ENCODE measurements at regions not wholly inside any gene's neighbourhood (a gene's known extent, or its start where the extent isn't known, plus 50 kb on each side); places are given as distances from the start of the nearest gene placed in this dataset.
A peak's percentile ranks its signal among the peaks of the same experiment; 100 is the strongest.

- no peaks in the 10 kb centered on the region for H3K9me3 ChIP-seq (ENCODE audit: control insufficient read depth, low read length)
- H3K27ac ChIP-seq (ENCODE audit: low read depth, low read length) = no peak overlapping the region
- Mint-ChIP-seq H3K9me3 (no peaks in the 10 kb centered on the region), H3K4me3 (peak overlapping the region; percentile 13), H3K36me3 (ENCODE audit: low read depth) (peaks cover 16% of the 10 kb centered on the region), H3K27ac (peak overlapping the region; percentile 60), H3K4me1 (peaks cover 69% of the 10 kb centered on the region), H3K27me3 (ENCODE audit: insufficient read depth) (no peaks in the 10 kb centered on the region)
- WGBS, 2 experiments (ENCODE audit: insufficient coverage in 1 of 2, insufficient read length in 1 of 2) = 58 to 62% methylated on average over 8 of the region's 8 CpGs
- H3K9ac ChIP-seq (ENCODE audit: extremely low read depth, low read length, poor library complexity, severe bottlenecking) = no peak overlapping the region
- no peaks in the 10 kb centered on the region for H3K27me3 ChIP-seq (ENCODE audit: control insufficient read depth, insufficient read depth, low read length, poor library complexity, severe bottlenecking)
- H3K4me1 ChIP-seq (ENCODE audit: control insufficient read depth, insufficient read depth, low read length) = peaks cover 36% of the 10 kb centered on the region
- H3K36me3 ChIP-seq (ENCODE audit: control insufficient read depth, insufficient read depth, low read length) = no peaks in the 10 kb centered on the region
- DNase-seq = peak; percentile 64
- TF ChIP-seq CTCF (conservative IDR thresholded peaks at IDR 0.05) = peak; percentile 28
- H3K4me3 ChIP-seq (ENCODE audit: low read length) = peak overlapping the region; percentile 37
Measured at GRCh38 chr15:62558640-62559380, 393.7 kb upstream of the C2CD4B start.

GRCh38 chr15:62559381-62559733 lies 394.3 kb upstream of the C2CD4B start:
- Mint-ChIP-seq H3K4me1 (peaks cover 69% of the 10 kb centered on the region), H3K9me3 (no peaks in the 10 kb centered on the region), H3K36me3 (ENCODE audit: low read depth) (peaks cover 16% of the 10 kb centered on the region), H3K27ac (peak overlapping the region; percentile 60), H3K27me3 (ENCODE audit: insufficient read depth) (no peaks in the 10 kb centered on the region), H3K4me3 (peak overlapping the region; percentile 13)
- TF ChIP-seq CTCF (conservative IDR thresholded peaks at IDR 0.05) = no peak
- Histone ChIP-seq H3K27me3 (ENCODE audit: control insufficient read depth, insufficient read depth, low read length, poor library complexity, severe bottlenecking) (no peaks in the 10 kb centered on the region), H3K4me3 (ENCODE audit: low read length) (peak overlapping the region; percentile 37), H3K4me1 (ENCODE audit: control insufficient read depth, insufficient read depth, low read length) (peaks cover 40% of the 10 kb centered on the region), H3K9me3 (ENCODE audit: control insufficient read depth, low read length) (no peaks in the 10 kb centered on the region), H3K9ac (ENCODE audit: extremely low read depth, low read length, poor library complexity, severe bottlenecking) (no peak overlapping the region), H3K27ac (ENCODE audit: low read depth, low read length) (no peak overlapping the region), H3K36me3 (ENCODE audit: control insufficient read depth, insufficient read depth, low read length) (no peaks in the 10 kb centered on the region)
- no peak for DNase-seq
- WGBS, 2 experiments (ENCODE audit: insufficient coverage in 1 of 2, insufficient read length in 1 of 2) = 88 to 100% methylated on average over 1 of the region's 1 CpG

GRCh38 chr15:62561059-62561519 lies 396.0 kb upstream of the C2CD4B start:
- Histone ChIP-seq H3K9ac (ENCODE audit: extremely low read depth, low read length, poor library complexity, severe bottlenecking) (no peak overlapping the region), H3K4me1 (ENCODE audit: control insufficient read depth, insufficient read depth, low read length) (peaks cover 42% of the 10 kb centered on the region), H3K27ac (ENCODE audit: low read depth, low read length) (no peak overlapping the region), H3K27me3 (ENCODE audit: control insufficient read depth, insufficient read depth, low read length, poor library complexity, severe bottlenecking) (no peaks in the 10 kb centered on the region), H3K36me3 (ENCODE audit: control insufficient read depth, insufficient read depth, low read length) (no peaks in the 10 kb centered on the region), H3K4me3 (ENCODE audit: low read length) (no peak overlapping the region), H3K9me3 (ENCODE audit: control insufficient read depth, low read length) (no peaks in the 10 kb centered on the region)
- TF ChIP-seq CTCF (conservative IDR thresholded peaks at IDR 0.05) = no peak
- no peaks in the 10 kb centered on the region for H3K9me3 Mint-ChIP-seq
- H3K36me3 Mint-ChIP-seq (ENCODE audit: low read depth) = peaks cover 16% of the 10 kb centered on the region
- H3K4me3 Mint-ChIP-seq = peak overlapping the region; percentile 15
- 78 to 80% methylated on average over 10 to 11 of the region's 11 CpGs for WGBS, 2 experiments (ENCODE audit: insufficient coverage in 1 of 2, insufficient read length in 1 of 2)
- peak overlapping the region; percentile 50 for H3K27ac Mint-ChIP-seq
- peaks cover 68% of the 10 kb centered on the region for H3K4me1 Mint-ChIP-seq
- H3K27me3 Mint-ChIP-seq (ENCODE audit: insufficient read depth) = no peaks in the 10 kb centered on the region
- peak; percentile 67 for DNase-seq

Data from endodermal cell (in vitro differentiated cells).